H1 (cell line): ENCODE measurements at regions not wholly inside any gene's neighbourhood (a gene's known extent, or its start where the extent isn't known, plus 50 kb on each side); places are given as distances from the start of the nearest gene placed in this dataset.

Source experiments
- ASH2L ChIP-seq: fragments of 200-600, 300-600 bp; sonication (generic); IDR thresholded peaks from one replicate; pipeline ENCODE4 v1.7.1; 2017; ENCODE audit warnings: low read length
- CEBPB ChIP-seq: IDR thresholded peaks from 2 replicates; pipeline ENCODE4 v1.6.1; 2012; ENCODE audit warnings: low read depth, low read length
- SP1 ChIP-seq: IDR thresholded peaks from 2 replicates; pipeline ENCODE4 v1.6.1; 2011; ENCODE audit warnings: low read depth, low read length
- SP2 ChIP-seq: IDR thresholded peaks from 2 replicates; pipeline ENCODE4 v1.6.1; 2012; ENCODE audit warnings: mild to moderate bottlenecking, low read length, inconsistent platforms
- SUZ12 ChIP-seq: fragments of 200-600 bp; sonication (generic); IDR thresholded peaks from 2 replicates; pipeline ENCODE4 v1.6.1; 2012; ENCODE audit warnings: mild to moderate bottlenecking, inconsistent platforms, low read length, moderate library complexity, mixed read lengths

- TF ChIP-seq SUZ12, result no peak
- no peak for TF ChIP-seq ASH2L
- TF ChIP-seq SP2, result no peak
- no peak for TF ChIP-seq CEBPB
- TF ChIP-seq SP1, result no peak
Observed at GRCh38 chr7:133150760-133151159, 68.9 kb upstream of the CHCHD3 start (continued).
